ENCODE measurements at regions not wholly inside any gene's neighbourhood (a gene's known extent, or its start where the extent isn't known, plus 50 kb on each side); places are given as distances from the start of the nearest gene placed in this dataset.

GRCh38 chr4:127097061-127097460, 535.7 kb upstream of the INTU start:
- no peak for DNase-seq (ENCODE audit: low spot score)

GRCh38 chr4:127102361-127102760, 530.4 kb upstream of the INTU start:
- DNase-seq (ENCODE audit: low spot score) = no peak

GRCh38 chr4:127103681-127104115, 529.1 kb upstream of the INTU start:
- peak; percentile 3 for DNase-seq (ENCODE audit: low spot score)

GRCh38 chr4:127113844-127114362, 518.9 kb upstream of the INTU start:
- DNase-seq (ENCODE audit: low spot score) = no peak

- DNase-seq (ENCODE audit: low spot score) = no peak
Observed at GRCh38 chr4:127118681-127119080, 514.1 kb upstream of the INTU start.

GRCh38 chr4:127120441-127121090, 512.2 kb upstream of the INTU start:
- no peak for DNase-seq (ENCODE audit: low spot score)

- no peak for DNase-seq (ENCODE audit: low spot score)
Observed at GRCh38 chr4:127124919-127125318, 507.8 kb upstream of the INTU start.

GRCh38 chr4:127126718-127127117, 506.0 kb upstream of the INTU start:
- DNase-seq (ENCODE audit: low spot score) = no peak

GRCh38 chr4:127131527-127131926, 501.2 kb upstream of the INTU start:
- no peak for DNase-seq (ENCODE audit: low spot score)

GRCh38 chr4:127134490-127134889, 498.3 kb upstream of the INTU start:
- no peak for DNase-seq (ENCODE audit: low spot score)

- no peak for DNase-seq (ENCODE audit: low spot score)
Observed at GRCh38 chr4:127138586-127138985, 494.2 kb upstream of the INTU start.

GRCh38 chr4:127139788-127140286, 492.9 kb upstream of the INTU start:
- DNase-seq (ENCODE audit: low spot score) = no peak

GRCh38 chr4:127140306-127140705, 492.5 kb upstream of the INTU start:
- DNase-seq (ENCODE audit: low spot score) = no peak

GRCh38 chr4:127141856-127142255, 490.9 kb upstream of the INTU start:
- no peak for DNase-seq (ENCODE audit: low spot score)

- DNase-seq (ENCODE audit: low spot score) = no peak
Observed at GRCh38 chr4:127143460-127144195, 489.1 kb upstream of the INTU start.

GRCh38 chr4:127145006-127145540, 487.7 kb upstream of the INTU start:
- DNase-seq (ENCODE audit: low spot score) = no peak

- DNase-seq (ENCODE audit: low spot score) = no peak
Observed at GRCh38 chr4:127148165-127148564, 484.6 kb upstream of the INTU start.

GRCh38 chr4:127149086-127149485, 483.7 kb upstream of the INTU start:
- DNase-seq (ENCODE audit: low spot score) = no peak

- no peak for DNase-seq (ENCODE audit: low spot score)
Observed at GRCh38 chr4:127151941-127152340, 480.8 kb upstream of the INTU start.

- DNase-seq (ENCODE audit: low spot score) = no peak
Observed at GRCh38 chr4:127155116-127155515, 477.6 kb upstream of the INTU start.

GRCh38 chr4:127155555-127155954, 477.2 kb upstream of the INTU start:
- DNase-seq (ENCODE audit: low spot score) = no peak

GRCh38 chr4:127162741-127163140, 470.0 kb upstream of the INTU start:
- no peak for DNase-seq (ENCODE audit: low spot score)

- no peak for DNase-seq (ENCODE audit: low spot score)
Observed at GRCh38 chr4:127165971-127166370, 466.8 kb upstream of the INTU start.

Measured in Ammon's horn (tissue), 1 donor.